Activated T-cell treated with anti-CD3 and anti-CD28 coated beads, Interleukin-2, amount 50 U/mL, for 4 hours (primary cell): ENCODE measurements at regions not wholly inside any gene's neighbourhood (a gene's known extent, or its start where the extent isn't known, plus 50 kb on each side); places are given as distances from the start of the nearest gene placed in this dataset.

Source experiments
- ATAC-seq, 2 donors: fragments of 200-7000 bp; cut with Tn5 transposase; one replicate each; pipeline ENCODE4 v1.10.0; 2021
- DNase-seq: peaks from one replicate; pipeline ENCODE4 v3.0.0-alpha.2; 2020
- H3K27me3 Mint-ChIP-seq: one replicate; pipeline ENCODE4 v1.8.0; 2021; ENCODE audit warnings: low read depth, mixed read lengths
- H3K36me3 Mint-ChIP-seq: one replicate; pipeline ENCODE4 v1.8.0; 2022; ENCODE audit warnings: mixed read lengths; ENCODE audit not compliant: insufficient read depth
- H3K4me1 Mint-ChIP-seq: one replicate; pipeline ENCODE4 v1.8.0; 2021; ENCODE audit warnings: low read depth, mixed read lengths
- H3K4me3 Mint-ChIP-seq: one replicate; pipeline ENCODE4 v1.8.0; 2021; ENCODE audit warnings: mild to moderate bottlenecking, moderate library complexity, mixed read lengths
- H3K9me3 Mint-ChIP-seq: one replicate; pipeline ENCODE4 v1.8.0; 2021; ENCODE audit warnings: mixed read lengths

GRCh38 chr7:16079723-16080122, 341.6 kb downstream of the CRPPA start:
- no peak for ATAC-seq
- H3K27me3 Mint-ChIP-seq: no peaks in the 10 kb centered on the region
- no peaks in the 10 kb centered on the region for H3K9me3 Mint-ChIP-seq
- no peaks in the 10 kb centered on the region for H3K36me3 Mint-ChIP-seq
- no peak overlapping the region for H3K4me3 Mint-ChIP-seq
- DNase-seq: no peak
- H3K4me1 Mint-ChIP-seq: no peaks in the 10 kb centered on the region

GRCh38 chr7:16078076-16078952, 343.0 kb downstream of the CRPPA start:
- Mint-ChIP-seq H3K4me1 (no peaks in the 10 kb centered on the region), H3K4me3 (no peak overlapping the region), H3K36me3 (no peaks in the 10 kb centered on the region), H3K27me3 (no peaks in the 10 kb centered on the region), H3K9me3 (no peaks in the 10 kb centered on the region)
- DNase-seq (no peak), ATAC-seq (no peak)

- DNase-seq (no peak), ATAC-seq (no peak)
Measured at GRCh38 chr7:16071246-16071857, 350.0 kb downstream of the CRPPA start.

GRCh38 chr7:16070806-16071205, 350.5 kb downstream of the CRPPA start:
- no peak for DNase-seq
- Mint-ChIP-seq H3K9me3 (no peaks in the 10 kb centered on the region), H3K4me1 (no peaks in the 10 kb centered on the region), H3K36me3 (no peaks in the 10 kb centered on the region), H3K4me3 (no peak overlapping the region), H3K27me3 (no peaks in the 10 kb centered on the region)
- no peak for ATAC-seq

More at GRCh38 chr7:16071246-16071857, 350.0 kb downstream of the CRPPA start:
- Mint-ChIP-seq H3K4me1 (no peaks in the 10 kb centered on the region), H3K27me3 (no peaks in the 10 kb centered on the region), H3K4me3 (no peak overlapping the region), H3K36me3 (no peaks in the 10 kb centered on the region), H3K9me3 (no peaks in the 10 kb centered on the region)

- Mint-ChIP-seq H3K27me3 (no peaks in the 10 kb centered on the region), H3K36me3 (no peaks in the 10 kb centered on the region), H3K4me1 (no peaks in the 10 kb centered on the region), H3K9me3 (no peaks in the 10 kb centered on the region), H3K4me3 (no peak overlapping the region)
- no peak for ATAC-seq
- no peak for DNase-seq
Measured at GRCh38 chr7:16069998-16070397, 351.3 kb downstream of the CRPPA start.

GRCh38 chr7:16068183-16068582, 353.2 kb downstream of the CRPPA start:
- no peak for ATAC-seq
- Mint-ChIP-seq H3K4me1 (no peaks in the 10 kb centered on the region), H3K27me3 (no peaks in the 10 kb centered on the region), H3K36me3 (no peaks in the 10 kb centered on the region), H3K4me3 (no peak overlapping the region), H3K9me3 (no peaks in the 10 kb centered on the region)
- DNase-seq: no peak

- no peaks in the 10 kb centered on the region for H3K27me3 Mint-ChIP-seq
- no peaks in the 10 kb centered on the region for H3K4me1 Mint-ChIP-seq
- H3K36me3 Mint-ChIP-seq: no peaks in the 10 kb centered on the region
- DNase-seq: no peak
- no peaks in the 10 kb centered on the region for H3K9me3 Mint-ChIP-seq
- no peak for ATAC-seq
- H3K4me3 Mint-ChIP-seq: no peak overlapping the region
Measured at GRCh38 chr7:16067711-16068110, 353.6 kb downstream of the CRPPA start.

- no peak for ATAC-seq
- DNase-seq: no peak
- Mint-ChIP-seq H3K4me1 (peaks cover 2% of the 10 kb centered on the region), H3K36me3 (no peaks in the 10 kb centered on the region), H3K27me3 (no peaks in the 10 kb centered on the region), H3K4me3 (no peak overlapping the region), H3K9me3 (no peaks in the 10 kb centered on the region)
Measured at GRCh38 chr7:16066805-16067459, 354.4 kb downstream of the CRPPA start.

- H3K36me3 Mint-ChIP-seq: no peaks in the 10 kb centered on the region
- no peaks in the 10 kb centered on the region for H3K27me3 Mint-ChIP-seq
- no peak overlapping the region for H3K4me3 Mint-ChIP-seq
- no peak for ATAC-seq
- DNase-seq: no peak
- H3K4me1 Mint-ChIP-seq: peaks cover 3% of the 10 kb centered on the region
- no peaks in the 10 kb centered on the region for H3K9me3 Mint-ChIP-seq
Measured at GRCh38 chr7:16065939-16066338, 355.4 kb downstream of the CRPPA start.

GRCh38 chr7:16063716-16064675, 357.3 kb downstream of the CRPPA start:
- peaks cover 3% of the 10 kb centered on the region for H3K4me1 Mint-ChIP-seq
- DNase-seq: no peak
- ATAC-seq: no peak
- H3K36me3 Mint-ChIP-seq: no peaks in the 10 kb centered on the region
- no peaks in the 10 kb centered on the region for H3K9me3 Mint-ChIP-seq
- no peaks in the 10 kb centered on the region for H3K27me3 Mint-ChIP-seq
- no peak overlapping the region for H3K4me3 Mint-ChIP-seq

GRCh38 chr7:16063221-16063620, 358.1 kb downstream of the CRPPA start:
- H3K9me3 Mint-ChIP-seq: no peaks in the 10 kb centered on the region
- peaks cover 3% of the 10 kb centered on the region for H3K4me1 Mint-ChIP-seq
- no peak for DNase-seq
- H3K36me3 Mint-ChIP-seq: no peaks in the 10 kb centered on the region
- no peaks in the 10 kb centered on the region for H3K27me3 Mint-ChIP-seq
- ATAC-seq: no peak
- H3K4me3 Mint-ChIP-seq: no peak overlapping the region

GRCh38 chr7:16062269-16062668, 359.1 kb downstream of the CRPPA start:
- ATAC-seq: no peak
- Mint-ChIP-seq H3K9me3 (no peaks in the 10 kb centered on the region), H3K4me3 (no peak overlapping the region), H3K4me1 (peaks cover 3% of the 10 kb centered on the region), H3K36me3 (no peaks in the 10 kb centered on the region), H3K27me3 (no peaks in the 10 kb centered on the region)
- no peak for DNase-seq

GRCh38 chr7:16061630-16062029, 359.7 kb downstream of the CRPPA start:
- peaks cover 3% of the 10 kb centered on the region for H3K4me1 Mint-ChIP-seq
- no peaks in the 10 kb centered on the region for H3K36me3 Mint-ChIP-seq
- no peaks in the 10 kb centered on the region for H3K9me3 Mint-ChIP-seq
- DNase-seq: no peak
- no peaks in the 10 kb centered on the region for H3K27me3 Mint-ChIP-seq
- no peak for ATAC-seq
- no peak overlapping the region for H3K4me3 Mint-ChIP-seq

GRCh38 chr7:16061011-16061410, 360.3 kb downstream of the CRPPA start:
- no peak for ATAC-seq
- no peaks in the 10 kb centered on the region for H3K36me3 Mint-ChIP-seq

More at GRCh38 chr7:16061011-16061410, 360.3 kb downstream of the CRPPA start:
- DNase-seq: no peak
- H3K4me3 Mint-ChIP-seq: no peak overlapping the region
- no peaks in the 10 kb centered on the region for H3K27me3 Mint-ChIP-seq
- peaks cover 3% of the 10 kb centered on the region for H3K4me1 Mint-ChIP-seq
- H3K9me3 Mint-ChIP-seq: no peaks in the 10 kb centered on the region
